ENCODE measurements at regions not wholly inside any gene's neighbourhood (a gene's known extent, or its start where the extent isn't known, plus 50 kb on each side); places are given as distances from the start of the nearest gene placed in this dataset.

- no peak for ATAC-seq
- FAIRE-seq: no peak
- ChIA-PET CTCF (no interaction called here), POLR2A (no interaction called here), RAD21 (ENCODE audit: unreplicated experiment) (interaction anchor here (1.2 kb wide), 1 partner anchor 264 kb away, joined by 4 read pairs; no protein-coding TSS in a partner anchor), SMC1A (ENCODE audit: uncharacterized antibody, unreplicated experiment) (interaction anchor here (1.7 kb wide), 1 partner anchor 234 kb away, joined by 3 read pairs; no protein-coding TSS in a partner anchor)
- intact Hi-C loops (cut with micrococcal nuclease; ENCODE audit: unreplicated experiment): no loop called here
- Histone ChIP-seq H3K27ac (ENCODE audit: control insufficient read depth, insufficient read depth) (no peak overlapping the region), H3K79me2 (ENCODE audit: control insufficient read depth, insufficient read depth, low read length) (no peaks in the 10 kb centered on the region), H3K36me3 (ENCODE audit: control insufficient read depth in 2 of 2, insufficient read depth in 2 of 2, low read length in 1 of 2) (no peaks in the 10 kb centered on the region), H3K4me3 (no peak overlapping the region), H2AFZ (ENCODE audit: control insufficient read depth, low read depth, low read length) (no peak overlapping the region), H3K9me3 (replicated peaks; ENCODE audit: control insufficient read depth, insufficient read depth, low read length) (no peaks in the 10 kb centered on the region), H4K20me1 (ENCODE audit: control insufficient read depth, insufficient read depth) (no peaks in the 10 kb centered on the region), H3K9ac (ENCODE audit: control insufficient read depth, insufficient read depth, low read length) (no peak overlapping the region), H3K4me1 (ENCODE audit: control insufficient read depth, insufficient read depth, low read length) (no peaks in the 10 kb centered on the region), H3K4me2 (ENCODE audit: control insufficient read depth, insufficient read depth) (no peak overlapping the region), H3K27me3 (replicated peaks in 1 of 2; ENCODE audit: control insufficient read depth in 2 of 2, insufficient read depth in 2 of 2, low read length in 1 of 2) (no peaks in the 10 kb centered on the region; a peak in 2 of 4 replicates)
- in situ Hi-C loops (cut with MboI): no loop called here
- 34% methylated on average over 6 of the region's 6 CpGs for WGBS (ENCODE audit: insufficient coverage, insufficient replicate concordance, low lambda C conversion rate, missing lambda C conversion rate)
- TF ChIP-seq BCLAF1 (IDR thresholded peaks at IDR 0.05): no peak
- TF ChIP-seq SMARCA5 (IDR thresholded peaks at IDR 0.05): no peak
- no peak for TF ChIP-seq BCL11A (IDR thresholded peaks at IDR 0.05; ENCODE audit: low read depth, low read length)
- TF ChIP-seq ZNF24 (IDR thresholded peaks at IDR 0.05): no peak
- TF ChIP-seq LARP7 (IDR thresholded peaks at IDR 0.05): no peak
- DNase-seq (ENCODE audit: low read depth, low spot score): no peak
- BruUV-seq (replicated peaks): no TSS peak
Measured at GRCh38 chr16:86828202-86828601, 249.9 kb downstream of the FOXL1 start.

GRCh38 chr16:86828653-86829052 lies 250.3 kb downstream of the FOXL1 start:
- Histone ChIP-seq H3K27me3 (replicated peaks in 1 of 2; ENCODE audit: control insufficient read depth in 2 of 2, insufficient read depth in 2 of 2, low read length in 1 of 2) (no peaks in the 10 kb centered on the region; a peak in 2 of 4 replicates), H3K4me2 (ENCODE audit: control insufficient read depth, insufficient read depth) (no peak overlapping the region), H3K79me2 (ENCODE audit: control insufficient read depth, insufficient read depth, low read length) (no peaks in the 10 kb centered on the region), H3K4me1 (ENCODE audit: control insufficient read depth, insufficient read depth, low read length) (no peaks in the 10 kb centered on the region), H3K4me3 (no peak overlapping the region), H2AFZ (ENCODE audit: control insufficient read depth, low read depth, low read length) (no peak overlapping the region), H3K36me3 (ENCODE audit: control insufficient read depth in 2 of 2, insufficient read depth in 2 of 2, low read length in 1 of 2) (no peaks in the 10 kb centered on the region), H3K9me3 (replicated peaks; ENCODE audit: control insufficient read depth, insufficient read depth, low read length) (no peaks in the 10 kb centered on the region), H3K9ac (ENCODE audit: control insufficient read depth, insufficient read depth, low read length) (no peak overlapping the region), H4K20me1 (ENCODE audit: control insufficient read depth, insufficient read depth) (no peaks in the 10 kb centered on the region), H3K27ac (ENCODE audit: control insufficient read depth, insufficient read depth) (no peak overlapping the region)
- DNase-seq (ENCODE audit: low read depth, low spot score) (no peak), ATAC-seq (no peak), FAIRE-seq (no peak)
- ChIA-PET POLR2A (no interaction called here), CTCF (interaction anchor here (1.0 kb wide), 1 partner anchor 234 kb away, joined by 3 read pairs; no protein-coding TSS in a partner anchor), SMC1A (ENCODE audit: uncharacterized antibody, unreplicated experiment) (no interaction called here), RAD21 (ENCODE audit: unreplicated experiment) (interaction anchor here (1.2 to 2.1 kb wide), 2 partner anchors 164 to 264 kb away, joined by 4 to 7 read pairs; no protein-coding TSS in a partner anchor)
- no TSS peak for BruUV-seq (replicated peaks)
- intact Hi-C loops (cut with micrococcal nuclease; ENCODE audit: unreplicated experiment) (no loop called here), in situ Hi-C loops (cut with MboI) (no loop called here)
- 10% methylated on average over 11 of the region's 11 CpGs for WGBS (ENCODE audit: insufficient coverage, insufficient replicate concordance, low lambda C conversion rate, missing lambda C conversion rate)
- no peak for TF ChIP-seq ZBTB40 (IDR thresholded peaks at IDR 0.05; ENCODE audit: borderline replicate concordance)
- TF ChIP-seq REST (IDR thresholded peaks at IDR 0.05; ENCODE audit: low read depth, low read length): no peak
- no peak for TF ChIP-seq ZNF622 (IDR thresholded peaks at IDR 0.05)
